GM12878 (cell line): ENCODE measurements at regions not wholly inside any gene's neighbourhood (a gene's known extent, or its start where the extent isn't known, plus 50 kb on each side); places are given as distances from the start of the nearest gene placed in this dataset.

Experiments
- ATAC-seq: fragments of 200-7000 bp; cut with Tn5 transposase; 3 replicates; pipeline ENCODE4 v1.9.1; 2020; ENCODE audit warnings: mild to moderate bottlenecking, moderate library complexity
- BruUV-seq: library from RNA; stranded (reverse); fragments of 400-500 nt; replicated peaks from 2 replicates; lab custom pipeline; 2021; lab: Mats Ljungman, UMichigan
- CTCF ChIA-PET: fragments of 300-600 bp; sonication (Branson Sonifier 250); formaldehyde crosslinking; extraction: SDS; loops from one replicate; lab custom pipeline; 2021; ENCODE audit warnings: inconsistent platforms; lab: Yijun Ruan, JAX
- POLR2A ChIA-PET: fragments of 350-600 bp; formaldehyde crosslinking; extraction: SDS; loops from one replicate; lab custom pipeline; 2021; ENCODE audit warnings: inconsistent platforms; lab: Charles Lee
- RAD21 ChIA-PET: fragments of 300-600 bp; sonication (Branson Sonifier 250); formaldehyde crosslinking; loops from one replicate; lab custom pipeline; 2023; ENCODE audit warnings: antibody characterized with exemption; ENCODE audit not compliant: unreplicated experiment; lab: Charles Lee
- SMC1A ChIA-PET: fragments of 300-600 bp; sonication (Branson Sonifier 250); formaldehyde crosslinking; loops from one replicate; lab custom pipeline; 2023; ENCODE audit not compliant: unreplicated experiment, uncharacterized antibody; lab: Charles Lee
- DNase-seq: peaks from one replicate; pipeline ENCODE4 v3.0.0-alpha.2; 2011; ENCODE audit warnings: low read depth, low spot score
- FAIRE-seq: peaks from 3 replicates; lab custom pipeline; 2011; peaks lifted over from hg19 to GRCh38; lab: Jason Lieb, UNC
- H2AFZ ChIP-seq: 2 replicates; pipeline ENCODE4 v1.6.0; 2011; ENCODE audit warnings: low read depth, low read length, control low read depth; ENCODE audit not compliant: control insufficient read depth
- H3K27ac ChIP-seq: 2 replicates; pipeline ENCODE4 v1.5.1; 2011; ENCODE audit warnings: control low read depth; ENCODE audit not compliant: control insufficient read depth, insufficient read depth
- H3K27me3 ChIP-seq, 2 experiments: replicated peaks in 1 of 2; 2 replicates each; pipeline versions ENCODE4 v1.6.0 to v1.6.1; 2011; ENCODE audit warnings: low read length in 1 of 2; ENCODE audit not compliant: control insufficient read depth in 2 of 2, insufficient read depth in 2 of 2
- H3K36me3 ChIP-seq, 2 experiments: 2 replicates each; pipeline ENCODE4 v1.5.1; 2011; ENCODE audit warnings: low read length in 1 of 2; ENCODE audit not compliant: control insufficient read depth in 2 of 2, insufficient read depth in 2 of 2
- H3K4me1 ChIP-seq: 2 replicates; pipeline ENCODE4 v1.6.1; 2011; ENCODE audit warnings: mild to moderate bottlenecking, low read length, moderate library complexity, mixed read lengths; ENCODE audit not compliant: control insufficient read depth, insufficient read depth
- H3K4me2 ChIP-seq: 2 replicates; pipeline ENCODE4 v1.6.0; 2011; ENCODE audit warnings: control low read depth; ENCODE audit not compliant: control insufficient read depth, insufficient read depth
- H3K4me3 ChIP-seq: fragments of 200-600 bp; sonication (generic); 2 replicates; pipeline ENCODE4 v1.5.1; 2016
- H3K79me2 ChIP-seq: 2 replicates; pipeline ENCODE4 v1.6.0; 2011; ENCODE audit warnings: low read length; ENCODE audit not compliant: control insufficient read depth, insufficient read depth
- H3K9ac ChIP-seq: 2 replicates; pipeline ENCODE4 v1.8.0; 2011; ENCODE audit warnings: low read length, control low read depth, mixed read lengths; ENCODE audit not compliant: control insufficient read depth, insufficient read depth
- H3K9me3 ChIP-seq: replicated peaks from 3 replicates; pipeline ENCODE4 v1.5.1; 2011; ENCODE audit warnings: mild to moderate bottlenecking, low read length; ENCODE audit not compliant: control insufficient read depth, insufficient read depth
- H4K20me1 ChIP-seq: 2 replicates; pipeline ENCODE4 v1.6.0; 2011; ENCODE audit not compliant: control insufficient read depth, insufficient read depth
- CBX5 ChIP-seq: sonication (generic); IDR thresholded peaks from 2 replicates; pipeline ENCODE4 v1.6.1; 2016; ENCODE audit warnings: low read depth, moderate library complexity, mild to moderate bottlenecking, inconsistent platforms
- CUX1 ChIP-seq: IDR thresholded peaks from 2 replicates; pipeline ENCODE4 v1.6.1; 2012; ENCODE audit warnings: improper control_type of control experiment, low read depth, low read length; ENCODE audit not compliant: insufficient replicate concordance
- ESRRA ChIP-seq: IDR thresholded peaks from 2 replicates; pipeline ENCODE4 v1.6.1; 2012; ENCODE audit warnings: mild to moderate bottlenecking, low read length, improper control_type of control experiment
- GABPA ChIP-seq: IDR thresholded peaks from 2 replicates; pipeline ENCODE4 v1.6.1; 2014; ENCODE audit warnings: antibody characterized with exemption, low read depth, mild to moderate bottlenecking, inconsistent platforms
- IKZF2 ChIP-seq, 2 experiments: fragments of 450-650 bp; IDR thresholded peaks; 2 replicates each; pipeline ENCODE4 v1.6.1; 2017; ENCODE audit warnings: mild to moderate bottlenecking in 2 of 2, moderate library complexity in 2 of 2
- JUND ChIP-seq: IDR thresholded peaks from 2 replicates; pipeline ENCODE4 v1.6.1; 2012; ENCODE audit warnings: low read depth, mild to moderate bottlenecking, low read length, improper control_type of control experiment, moderate library complexity
- MAX ChIP-seq: IDR thresholded peaks from 2 replicates; pipeline ENCODE4 v1.6.1; 2012; ENCODE audit warnings: low read depth, low read length, improper control_type of control experiment
- MEF2B ChIP-seq: fragments of 450-650 bp; IDR thresholded peaks from 2 replicates; pipeline ENCODE4 v1.6.1; 2018; ENCODE audit warnings: mild to moderate bottlenecking, moderate library complexity; ENCODE audit not compliant: partially characterized antibody, poor library complexity, severe bottlenecking
- SKIL ChIP-seq: fragments of 450-650 bp; IDR thresholded peaks from 2 replicates; pipeline ENCODE4 v1.6.1; 2017; ENCODE audit warnings: mild to moderate bottlenecking, low read depth, inconsistent platforms; ENCODE audit not compliant: poor library complexity, severe bottlenecking
- ZBED1 ChIP-seq: IDR thresholded peaks from 2 replicates; pipeline ENCODE4 v1.6.1; 2016; ENCODE audit warnings: borderline replicate concordance
- ZNF687 ChIP-seq: fragments of 450-650 bp; IDR thresholded peaks from 2 replicates; pipeline ENCODE4 v1.6.1; 2017; ENCODE audit warnings: mild to moderate bottlenecking, moderate library complexity
- WGBS: methylation state at CpG from one replicate; pipeline ENCODE4 v1.1.6; 2016; ENCODE audit warnings: low lambda C conversion rate; ENCODE audit not compliant: insufficient replicate concordance, insufficient coverage; ENCODE audit errors: missing lambda C conversion rate; 5-methylcytosine and 5-hydroxymethylcytosine counted together
- in situ Hi-C: fragments of 300-500 bp; cut with MboI; formaldehyde crosslinking; loops from 9 replicates; pipeline ENCODE4 v1.14.3; 2018; ENCODE audit warnings: mixed read lengths
- intact Hi-C: fragments of 100-400 bp; cut with micrococcal nuclease; formaldehyde crosslinking; loops from one replicate; pipeline ENCODE4 v1.14.2; 2022; ENCODE audit not compliant: unreplicated experiment

GRCh38 chr21:35853321-35854239 is 206.7 kb downstream of the SETD4 start:
- Histone ChIP-seq H3K4me2 (no peak overlapping the region), H2AFZ (no peak overlapping the region), H3K36me3 (no peaks in the 10 kb centered on the region), H3K4me3 (no peak overlapping the region), H3K79me2 (no peaks in the 10 kb centered on the region), H3K4me1 (no peaks in the 10 kb centered on the region), H3K9me3 (no peaks in the 10 kb centered on the region), H3K27ac (no peak overlapping the region), H3K9ac (no peak overlapping the region), H4K20me1 (no peaks in the 10 kb centered on the region), H3K27me3 (peaks cover 0 to 2% of the 10 kb centered on the region in 2 experiments; a peak in 1 of 4 replicates)
- SMC1A ChIA-PET: no interaction called here
- CTCF ChIA-PET: interaction anchor here (1.7 kb wide), 1 partner anchor 14 kb away, joined by 5 read pairs; no protein-coding TSS in a partner anchor
- in situ Hi-C loops: no loop called here
- WGBS: 36% methylated on average over 9 of the region's 9 CpGs
- POLR2A ChIA-PET: no interaction called here
- ATAC-seq (no peak), FAIRE-seq (no peak), DNase-seq (no peak)
- no TSS peak for BruUV-seq
- RAD21 ChIA-PET: no interaction called here
- intact Hi-C loops: no loop called here
- TF ChIP-seq ZBED1 (no peak), ZNF687 (no peak), GABPA (no peak), CUX1 (no peak), MAX (no peak), CBX5 (no peak), IKZF2 (IDR thresholded peaks at IDR 0.05) (no peak), JUND (no peak), SKIL (no peak), MEF2B (no peak), ESRRA (no peak)
